ENCODE measurements at regions not wholly inside any gene's neighbourhood (a gene's known extent, or its start where the extent isn't known, plus 50 kb on each side); places are given as distances from the start of the nearest gene placed in this dataset.

GRCh38 chr2:196318517-196319377 lies 147.4 kb upstream of the STK17B start (continued):
- TF ChIP-seq ZNF512 (tag; IDR thresholded peaks at IDR 0.05): no peak
- no peak for TF ChIP-seq USF2 (CRISPR knock-in tag; IDR thresholded peaks at IDR 0.05)
- TF ChIP-seq ZNF655 (CRISPR knock-in tag; IDR thresholded peaks at IDR 0.05): no peak
- TF ChIP-seq BACH1 (tag; IDR thresholded peaks at IDR 0.05): no peak
- no peak for TF ChIP-seq KLF10 (CRISPR knock-in tag; IDR thresholded peaks at IDR 0.05)
